HG03097 (cell line): ENCODE measurements at regions not wholly inside any gene's neighbourhood (a gene's known extent, or its start where the extent isn't known, plus 50 kb on each side); places are given as distances from the start of the nearest gene placed in this dataset.
"Not testable (repeated sequence)": the region's sequence is repeated elsewhere in the genome, so short reads cannot be mapped to it uniquely, and the experiment has no call there.

Source experiments
- ATAC-seq: cut with Tn5 transposase; IDR thresholded peaks from one replicate; pipeline ENCODE4 v1.9.1; 2021; ENCODE audit not compliant: unreplicated experiment, low FRiP score

GRCh38 chr6:103027271-103027931 is 1633.9 kb downstream of the GRIK2 start:
- no peak for ATAC-seq

DNA sequence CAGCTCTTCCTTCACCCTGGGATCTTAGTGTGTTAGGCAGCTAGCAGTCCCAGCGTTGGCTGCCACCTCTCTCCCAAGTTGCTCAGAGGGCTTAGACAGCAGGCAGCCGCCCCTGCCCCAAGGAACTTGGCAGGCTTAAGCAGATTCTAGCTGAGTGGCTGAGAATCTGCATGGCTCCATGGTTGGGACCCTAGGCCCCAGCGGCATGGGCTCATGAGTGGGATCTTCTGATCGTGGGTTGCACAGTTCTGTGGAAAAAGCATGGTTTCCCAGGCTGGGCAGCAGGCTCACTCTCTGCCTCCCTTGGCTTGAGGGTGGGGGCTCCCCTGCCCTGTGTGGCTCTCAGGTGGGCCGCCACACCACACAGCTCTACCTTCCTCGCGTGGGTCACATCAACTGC is 1624.9 kb downstream of the GRIK2 start:
- no peak for ATAC-seq

GRCh38 chr6:103017878-103018277 is 1624.4 kb downstream of the GRIK2 start:
- ATAC-seq: no peak

GRCh38 chr6:103011605-103012004 is 1618.1 kb downstream of the GRIK2 start:
- ATAC-seq: no peak

GRCh38 chr6:103002282-103002681 is 1608.8 kb downstream of the GRIK2 start:
- ATAC-seq: no peak

DNA sequence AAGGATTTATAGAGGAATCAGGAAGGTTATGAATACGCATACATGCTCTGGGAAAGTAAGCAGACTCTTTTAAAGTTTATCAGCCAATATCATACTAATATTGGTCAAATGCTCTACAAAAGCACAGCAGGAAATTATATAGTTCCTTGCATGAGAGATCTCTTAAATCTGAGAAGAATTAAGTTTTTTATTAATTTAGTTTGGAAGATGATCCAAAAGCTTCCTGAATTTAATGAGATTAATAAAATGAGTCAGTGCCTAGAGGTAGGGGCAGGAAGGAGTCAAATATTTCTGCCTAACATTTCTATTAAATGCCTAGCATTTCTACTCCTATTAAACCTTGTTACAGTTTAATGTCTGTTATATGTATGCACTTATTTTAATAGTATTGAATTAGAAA is 1608.2 kb downstream of the GRIK2 start:
- no peak for ATAC-seq

- ATAC-seq: no peak
Measured at GRCh38 chr6:103000688-103001087, 1607.2 kb downstream of the GRIK2 start.

- no peak for ATAC-seq
Measured at GRCh38 chr6:102995491-102995890, 1602.0 kb downstream of the GRIK2 start.

DNA sequence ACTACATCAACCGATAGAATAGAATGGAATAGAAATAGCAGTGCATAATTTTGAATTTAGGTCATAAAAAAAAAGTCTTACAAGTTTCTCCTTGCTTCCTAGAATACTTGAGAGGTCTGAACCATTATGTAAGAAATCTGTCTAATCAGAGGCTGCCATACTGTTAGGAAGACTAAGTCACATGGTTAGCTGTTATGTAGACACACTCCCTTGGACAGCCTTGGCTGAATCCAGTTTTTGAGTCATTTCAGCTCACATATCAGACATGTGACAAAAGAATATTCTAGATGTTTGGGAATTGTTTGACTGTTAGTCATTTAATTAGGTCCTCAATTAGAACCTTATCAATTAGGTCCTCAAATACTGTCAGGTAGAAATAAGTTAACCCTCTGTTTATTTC is 1601.4 kb downstream of the GRIK2 start:
- ATAC-seq: no peak

DNA sequence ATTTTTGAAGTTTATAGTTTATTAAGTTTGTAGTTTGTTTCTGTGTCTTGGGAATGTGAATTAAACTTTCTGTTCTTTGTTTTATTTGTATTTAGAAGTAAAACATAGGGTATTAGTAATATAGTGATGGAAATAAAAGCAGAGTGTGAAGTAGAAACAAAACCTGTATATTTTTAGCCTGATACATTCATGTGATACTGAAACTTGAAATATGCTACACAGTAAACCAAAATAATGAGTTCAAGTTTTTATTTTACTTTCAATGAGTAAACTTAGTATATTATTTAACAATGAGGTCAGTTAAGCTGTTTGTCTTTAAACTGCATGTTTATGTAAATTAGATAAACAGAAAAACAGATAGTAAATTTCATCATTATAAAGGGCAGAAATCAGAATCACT is 1592.6 kb downstream of the GRIK2 start:
- peak; percentile 71 for ATAC-seq

- no peak for ATAC-seq
Measured at GRCh38 chr6:102984357-102984756, 1590.8 kb downstream of the GRIK2 start.

DNA sequence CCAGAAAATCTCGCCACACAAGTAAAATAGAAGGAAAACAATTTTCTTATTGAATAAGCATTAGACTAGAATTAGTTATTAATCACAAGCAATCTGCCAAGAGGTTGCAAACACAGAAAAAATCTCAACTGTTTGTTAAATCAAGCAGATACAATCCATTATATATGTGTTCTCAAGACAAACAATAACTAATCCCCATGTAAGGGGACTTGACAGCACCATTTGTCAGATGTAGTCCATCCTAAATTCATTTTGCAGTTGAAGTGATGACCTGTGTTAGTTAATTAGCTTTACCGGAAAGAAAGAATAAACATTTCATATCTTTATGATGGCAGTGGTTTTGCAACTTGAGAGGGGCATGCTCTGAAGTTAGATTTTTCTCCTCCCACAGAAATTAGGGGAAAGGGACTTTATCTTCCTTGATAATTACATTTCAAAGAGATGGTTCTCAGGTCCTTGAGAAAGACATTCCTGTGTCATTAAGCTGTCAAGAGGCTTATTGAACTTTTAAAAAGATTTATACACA is 1588.0 kb downstream of the GRIK2 start:
- no peak for ATAC-seq

- no peak for ATAC-seq
Measured at GRCh38 chr6:102980951-102981350, 1587.4 kb downstream of the GRIK2 start.

DNA sequence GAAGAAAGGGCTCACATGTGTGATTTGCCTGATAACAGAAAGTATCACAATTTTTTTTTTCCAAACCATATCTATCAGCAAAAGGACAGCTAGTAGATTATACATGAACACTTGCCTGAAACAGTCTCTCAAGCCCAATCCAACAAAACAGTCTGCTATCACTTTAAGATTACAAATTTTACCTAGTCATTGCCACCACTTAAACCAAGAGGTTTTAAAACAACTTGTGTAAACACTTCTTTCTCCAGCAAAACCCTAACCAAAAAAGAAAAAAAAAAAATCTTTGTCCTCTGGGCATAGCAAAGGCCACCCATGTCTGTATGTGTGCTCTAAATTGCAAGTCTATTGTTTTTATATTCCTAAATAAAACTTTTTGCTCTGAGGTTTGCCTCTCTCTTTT is 1568.4 kb downstream of the GRIK2 start:
- ATAC-seq: no peak

DNA sequence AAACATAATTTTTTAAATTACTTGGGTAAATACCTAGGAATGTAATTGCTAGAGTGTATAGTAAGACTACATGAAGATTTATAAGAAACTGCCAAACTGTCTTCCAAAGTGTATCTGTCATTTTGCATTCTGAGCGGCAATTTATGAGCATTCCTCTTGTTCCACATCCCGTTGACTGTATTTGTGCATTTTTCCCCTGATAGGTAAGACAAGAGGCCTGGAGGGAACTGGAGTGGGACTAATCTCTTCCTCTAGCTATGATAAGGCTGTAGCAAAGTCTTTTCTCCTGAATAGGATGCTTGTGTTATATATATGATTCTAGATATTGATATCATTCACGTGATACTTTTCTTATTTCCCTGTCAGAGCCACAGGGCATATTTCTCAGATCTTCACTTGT is 1557.5 kb downstream of the GRIK2 start:
- ATAC-seq: no peak

DNA sequence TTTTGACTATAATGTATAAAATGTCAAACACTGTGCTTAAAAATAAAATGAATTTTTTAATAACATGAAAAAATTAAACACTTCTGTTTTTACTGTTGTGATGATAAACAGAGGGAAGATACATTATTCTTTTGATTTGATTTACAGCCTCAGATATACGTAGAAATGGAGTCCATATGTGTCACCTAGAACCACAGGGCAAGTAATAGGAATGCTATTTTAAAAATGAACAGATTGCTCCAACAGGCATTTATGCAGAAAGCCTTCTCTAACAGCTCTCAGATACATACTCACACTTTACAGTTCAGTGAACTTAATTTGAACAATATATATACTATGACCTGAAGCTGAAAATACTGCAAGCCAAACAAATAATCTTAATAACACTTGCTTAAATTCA is 1551.0 kb downstream of the GRIK2 start:
- no peak for ATAC-seq

DNA sequence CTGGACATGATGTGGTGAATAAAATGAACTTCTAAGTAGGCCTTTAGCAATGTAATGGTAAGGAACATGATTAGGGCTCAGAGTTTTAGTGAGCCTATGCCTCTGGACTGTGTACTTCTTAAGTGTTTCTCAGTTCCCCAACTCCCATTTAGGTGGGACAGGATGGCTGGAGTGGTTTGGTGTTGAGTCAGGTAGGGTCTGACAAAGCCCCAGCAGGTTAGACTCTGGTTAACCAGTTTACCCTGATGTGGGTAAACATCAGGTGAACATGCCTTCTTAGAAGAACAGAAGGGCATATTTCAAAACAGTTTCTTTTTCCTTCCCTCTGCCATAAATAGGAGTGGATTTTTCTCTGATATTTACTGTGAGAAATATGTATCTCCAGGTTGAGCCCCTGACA is 1548.7 kb downstream of the GRIK2 start:
- ATAC-seq: no peak

DNA sequence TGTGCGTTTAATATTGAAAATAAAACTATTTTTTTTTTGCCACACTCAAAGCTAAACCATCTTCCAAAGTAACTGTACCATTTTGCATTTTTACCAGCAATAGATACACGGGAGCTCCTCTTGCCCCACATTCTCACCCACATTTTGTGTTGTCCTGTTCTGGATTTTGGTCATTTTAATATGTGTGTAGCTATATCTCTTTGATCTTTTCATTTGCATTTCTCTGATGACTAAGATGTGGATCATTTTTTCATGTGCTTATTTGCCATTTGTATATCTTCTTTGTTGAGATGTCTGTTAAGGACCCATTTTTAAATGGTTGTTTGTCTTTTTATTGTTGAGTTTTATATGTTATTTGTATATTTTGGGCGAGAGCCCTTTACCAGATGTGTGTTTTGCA is 1543.5 kb downstream of the GRIK2 start:
- ATAC-seq: no peak

- no peak for ATAC-seq
Measured at GRCh38 chr6:102928109-102928508, 1534.6 kb downstream of the GRIK2 start.

DNA sequence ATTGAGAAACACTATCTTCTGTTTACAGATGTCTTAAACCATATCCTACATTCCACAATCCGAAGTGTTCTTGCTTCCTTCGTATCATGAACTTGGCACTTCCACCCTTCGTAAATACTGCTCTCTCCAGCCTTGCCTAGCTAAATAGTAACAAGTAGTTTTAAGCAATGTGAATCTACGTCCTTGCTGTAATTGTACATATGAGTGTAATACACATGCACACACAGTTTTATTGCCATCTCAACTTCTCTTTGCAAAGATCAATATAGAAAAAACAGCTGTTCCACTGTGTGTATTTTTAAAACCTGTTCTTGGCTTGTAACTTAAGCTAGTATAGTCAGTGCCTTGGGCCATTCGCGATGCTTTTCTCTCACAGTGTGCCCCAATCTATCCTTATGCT is 1524.7 kb downstream of the GRIK2 start:
- ATAC-seq: no peak

- ATAC-seq: no peak
Measured at GRCh38 chr6:102911571-102911970, 1518.1 kb downstream of the GRIK2 start.

DNA sequence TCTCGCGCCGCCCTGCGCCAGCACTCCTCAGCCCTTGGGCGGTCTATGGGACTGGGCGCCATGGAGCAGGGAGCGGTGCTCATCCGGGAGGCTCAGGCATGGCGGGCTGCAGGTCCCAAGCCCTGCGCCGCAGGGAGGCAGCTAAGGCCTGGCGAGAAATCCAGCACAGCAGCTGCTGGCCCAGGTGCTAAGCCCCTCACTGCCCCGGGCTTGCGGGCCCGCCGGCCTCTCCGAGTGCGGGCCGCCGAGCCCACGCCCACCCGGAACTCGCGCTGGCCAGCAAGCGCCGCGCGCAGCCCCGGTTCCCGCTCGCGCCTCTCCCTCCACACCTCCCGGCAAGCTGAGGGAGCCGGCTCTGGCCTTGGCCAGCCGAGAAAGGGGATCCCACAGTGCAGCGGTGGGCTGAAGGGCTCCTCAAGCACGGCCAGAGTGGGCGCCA is 1517.2 kb downstream of the GRIK2 start:
- not testable (repeated sequence) for ATAC-seq

DNA sequence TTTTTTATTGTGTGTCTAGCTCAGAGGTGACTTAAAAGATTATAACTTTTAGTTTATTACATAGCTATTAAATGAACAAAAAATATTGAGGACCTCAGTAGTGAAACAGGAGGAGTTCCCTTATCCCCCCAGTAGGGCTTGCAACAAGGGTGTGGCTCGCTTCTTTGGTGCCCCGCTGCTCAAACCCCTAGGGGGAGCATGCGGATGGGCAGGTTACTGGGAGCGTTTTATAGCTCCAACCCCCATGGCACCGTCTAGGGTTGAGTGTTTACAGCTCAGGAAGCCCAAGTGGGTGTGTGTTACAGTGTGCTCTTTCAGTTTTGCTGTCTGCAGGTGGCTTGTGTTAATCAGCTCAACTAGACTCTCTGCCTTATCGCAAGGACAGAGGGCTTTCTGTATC is 1513.7 kb downstream of the GRIK2 start:
- ATAC-seq: no peak
